K562 (cell line): ENCODE measurements at regions not wholly inside any gene's neighbourhood (a gene's known extent, or its start where the extent isn't known, plus 50 kb on each side); places are given as distances from the start of the nearest gene placed in this dataset.

ENCODE experiments used
- HDAC3 ChIP-seq: fragments of 450-650 bp; IDR thresholded peaks from 2 replicates; pipeline ENCODE4 v1.6.1; 2018; ENCODE audit warnings: borderline replicate concordance, mild to moderate bottlenecking, moderate library complexity; ENCODE audit not compliant: partially characterized antibody
- HDAC8 ChIP-seq: fragments of 450-650 bp; IDR thresholded peaks from 2 replicates; pipeline ENCODE4 v1.6.1; 2016; ENCODE audit warnings: mild to moderate bottlenecking, missing genetic modification characterization, moderate library complexity, missing compliant biosample characterization
- NR4A1 ChIP-seq, 2 experiments: fragments of 250-450 bp in 1 of 2; fragments of 450-650 bp in 1 of 2; sonication (Bioruptor Pico) in 1 of 2; IDR thresholded peaks; 2 replicates each; pipeline versions ENCODE4 v1.4.0 to v1.6.1; 2016 to 2020; ENCODE audit warnings: mild to moderate bottlenecking in 2 of 2, missing compliant biosample characterization in 1 of 2, missing genetic modification characterization in 1 of 2, moderate library complexity in 1 of 2
- ZKSCAN8 ChIP-seq: fragments of 200-800 bp; sonication (Bioruptor generic); IDR thresholded peaks from 2 replicates; pipeline ENCODE4 v1.6.1; 2016; ENCODE audit warnings: missing genetic modification characterization, missing compliant biosample characterization
- ZNF175 ChIP-seq: fragments of 200-800 bp; sonication (Bioruptor generic); IDR thresholded peaks from 2 replicates; pipeline ENCODE4 v1.6.1; 2016; ENCODE audit warnings: low read depth, mild to moderate bottlenecking, missing genetic modification characterization, missing compliant biosample characterization
- ZNF197 ChIP-seq: fragments of 200-800 bp; sonication (Bioruptor generic); IDR thresholded peaks from 2 replicates; pipeline ENCODE4 v1.6.1; 2016; ENCODE audit warnings: low read depth, missing genetic modification characterization, missing compliant biosample characterization
- TF ChIP-seq, protein P1 (sequence below): IDR thresholded peaks from 2 replicates; pipeline ENCODE4 v1.6.1; 2012; ENCODE audit warnings: low read depth, low read length, improper control_type of control experiment, borderline replicate concordance
- TF ChIP-seq, protein P2 (sequence below): fragments of 250-450 bp; sonication (Bioruptor Pico); IDR thresholded peaks from 2 replicates; pipeline ENCODE4 v1.8.0; 2021; ENCODE audit warnings: mild to moderate bottlenecking, moderate library complexity
- TF ChIP-seq, protein P3 (sequence below): fragments of 250-450 bp; sonication (Bioruptor Pico); IDR thresholded peaks from 2 replicates; pipeline ENCODE4 v1.4.0; 2020; ENCODE audit warnings: mild to moderate bottlenecking
- TF ChIP-seq, protein P4 (sequence below): fragments of 450-650 bp; IDR thresholded peaks from 2 replicates; pipeline ENCODE4 v1.6.1; 2018; ENCODE audit warnings: mild to moderate bottlenecking, low read depth; ENCODE audit not compliant: partially characterized antibody
- TF ChIP-seq, protein P5 (sequence below): fragments of 450-650 bp; IDR thresholded peaks from 2 replicates; pipeline ENCODE4 v1.7.1; 2018; ENCODE audit warnings: mild to moderate bottlenecking, low read depth; ENCODE audit not compliant: partially characterized antibody

DNA sequence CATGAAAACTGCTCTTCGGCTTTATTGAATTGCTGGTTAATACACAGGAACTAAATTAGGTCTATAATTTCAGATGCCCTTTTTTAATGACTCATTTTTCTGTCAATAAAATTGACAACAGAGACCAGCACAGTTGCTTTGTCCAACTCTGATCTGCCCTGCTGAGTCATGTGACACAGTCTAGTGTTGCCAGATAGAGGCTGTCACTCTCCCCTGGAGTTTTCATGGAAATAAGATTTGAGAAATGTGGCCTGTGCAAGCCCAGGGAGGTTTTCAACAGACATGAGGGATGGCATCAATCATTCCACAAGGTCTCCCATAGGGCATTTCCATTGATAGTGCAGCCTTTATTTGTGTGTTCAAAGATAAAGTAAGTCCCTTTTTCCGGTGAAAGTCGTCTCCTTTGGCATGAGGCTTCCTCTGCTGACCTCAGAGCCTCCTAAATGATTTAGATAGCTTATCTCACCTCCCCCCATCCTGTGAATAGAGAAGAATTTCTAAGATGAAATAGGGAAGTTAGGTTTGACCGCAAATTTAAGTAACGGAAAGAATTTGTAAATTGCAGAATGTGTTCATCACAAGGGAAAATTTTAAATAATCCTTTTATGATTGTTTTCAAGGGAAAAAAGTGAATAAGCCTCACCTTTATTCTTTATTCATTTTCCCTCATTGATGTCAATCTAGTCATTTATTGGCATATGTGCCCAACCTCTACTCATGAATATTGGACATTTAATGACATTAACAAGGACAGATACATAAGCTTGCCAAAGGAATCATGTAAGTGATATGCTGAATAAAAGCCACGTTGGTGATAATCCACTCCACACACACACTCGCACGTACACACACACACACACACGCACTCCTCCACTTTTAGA, 277.7 kb downstream of the ADGB start (continued):
- TF ChIP-seq HDAC3 (peak; percentile 97), ZKSCAN8 (CRISPR knock-in tag) (peak; percentile 70), ZNF197 (CRISPR knock-in tag) (peak; percentile 98), HDAC8 (tag) (no peak), NR4A1 (CRISPR knock-in tag; IDR thresholded peaks at IDR 0.05) (no peak), NR4A1 (tag; IDR thresholded peaks at IDR 0.05) (peak; percentile 65; the same call in 1 of the 2 replicates), ZNF175 (CRISPR knock-in tag) (peak; percentile 89; the same call in 1 of the 2 replicates)
- TF ChIP-seq, protein P1, sequence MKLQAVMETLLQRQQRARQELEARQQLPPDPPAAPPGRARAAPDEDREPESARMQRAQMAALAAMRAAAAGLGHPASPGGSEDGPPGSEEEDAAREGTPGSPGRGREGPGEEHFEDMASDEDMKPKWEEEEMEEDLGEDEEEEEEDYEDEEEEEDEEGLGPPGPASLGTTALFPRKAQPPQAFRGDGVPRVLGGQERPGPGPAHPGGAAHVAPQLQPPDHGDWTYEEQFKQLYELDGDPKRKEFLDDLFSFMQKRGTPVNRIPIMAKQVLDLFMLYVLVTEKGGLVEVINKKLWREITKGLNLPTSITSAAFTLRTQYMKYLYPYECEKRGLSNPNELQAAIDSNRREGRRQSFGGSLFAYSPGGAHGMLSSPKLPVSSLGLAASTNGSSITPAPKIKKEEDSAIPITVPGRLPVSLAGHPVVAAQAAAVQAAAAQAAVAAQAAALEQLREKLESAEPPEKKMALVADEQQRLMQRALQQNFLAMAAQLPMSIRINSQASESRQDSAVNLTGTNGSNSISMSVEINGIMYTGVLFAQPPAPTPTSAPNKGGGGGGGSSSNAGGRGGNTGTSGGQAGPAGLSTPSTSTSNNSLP, result peak; percentile 98
- TF ChIP-seq, protein P2, sequence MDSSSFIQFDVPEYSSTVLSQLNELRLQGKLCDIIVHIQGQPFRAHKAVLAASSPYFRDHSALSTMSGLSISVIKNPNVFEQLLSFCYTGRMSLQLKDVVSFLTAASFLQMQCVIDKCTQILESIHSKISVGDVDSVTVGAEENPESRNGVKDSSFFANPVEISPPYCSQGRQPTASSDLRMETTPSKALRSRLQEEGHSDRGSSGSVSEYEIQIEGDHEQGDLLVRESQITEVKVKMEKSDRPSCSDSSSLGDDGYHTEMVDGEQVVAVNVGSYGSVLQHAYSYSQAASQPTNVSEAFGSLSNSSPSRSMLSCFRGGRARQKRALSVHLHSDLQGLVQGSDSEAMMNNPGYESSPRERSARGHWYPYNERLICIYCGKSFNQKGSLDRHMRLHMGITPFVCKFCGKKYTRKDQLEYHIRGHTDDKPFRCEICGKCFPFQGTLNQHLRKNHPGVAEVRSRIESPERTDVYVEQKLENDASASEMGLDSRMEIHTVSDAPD, result no peak
- TF ChIP-seq, protein P3, sequence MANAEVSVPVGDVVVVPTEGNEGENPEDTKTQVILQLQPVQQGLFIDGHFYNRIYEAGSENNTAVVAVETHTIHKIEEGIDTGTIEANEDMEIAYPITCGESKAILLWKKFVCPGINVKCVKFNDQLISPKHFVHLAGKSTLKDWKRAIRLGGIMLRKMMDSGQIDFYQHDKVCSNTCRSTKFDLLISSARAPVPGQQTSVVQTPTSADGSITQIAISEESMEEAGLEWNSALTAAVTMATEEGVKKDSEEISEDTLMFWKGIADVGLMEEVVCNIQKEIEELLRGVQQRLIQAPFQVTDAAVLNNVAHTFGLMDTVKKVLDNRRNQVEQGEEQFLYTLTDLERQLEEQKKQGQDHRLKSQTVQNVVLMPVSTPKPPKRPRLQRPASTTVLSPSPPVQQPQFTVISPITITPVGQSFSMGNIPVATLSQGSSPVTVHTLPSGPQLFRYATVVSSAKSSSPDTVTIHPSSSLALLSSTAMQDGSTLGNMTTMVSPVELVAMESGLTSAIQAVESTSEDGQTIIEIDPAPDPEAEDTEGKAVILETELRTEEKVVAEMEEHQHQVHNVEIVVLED, result peak; percentile 22; the same call in 1 of the 2 replicates
- TF ChIP-seq, protein P4, sequence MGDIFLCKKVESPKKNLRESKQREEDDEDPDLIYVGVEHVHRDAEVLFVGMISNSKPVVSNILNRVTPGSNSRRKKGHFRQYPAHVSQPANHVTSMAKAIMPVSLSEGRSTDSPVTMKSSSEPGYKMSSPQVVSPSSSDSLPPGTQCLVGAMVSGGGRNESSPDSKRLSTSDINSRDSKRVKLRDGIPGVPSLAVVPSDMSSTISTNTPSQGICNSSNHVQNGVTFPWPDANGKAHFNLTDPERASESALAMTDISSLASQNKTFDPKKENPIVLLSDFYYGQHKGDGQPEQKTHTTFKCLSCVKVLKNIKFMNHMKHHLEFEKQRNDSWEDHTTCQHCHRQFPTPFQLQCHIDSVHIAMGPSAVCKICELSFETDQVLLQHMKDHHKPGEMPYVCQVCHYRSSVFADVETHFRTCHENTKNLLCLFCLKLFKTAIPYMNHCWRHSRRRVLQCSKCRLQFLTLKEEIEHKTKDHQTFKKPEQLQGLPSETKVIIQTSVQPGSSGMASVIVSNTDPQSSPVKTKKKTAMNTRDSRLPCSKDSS, result no peak
- TF ChIP-seq, protein P5, sequence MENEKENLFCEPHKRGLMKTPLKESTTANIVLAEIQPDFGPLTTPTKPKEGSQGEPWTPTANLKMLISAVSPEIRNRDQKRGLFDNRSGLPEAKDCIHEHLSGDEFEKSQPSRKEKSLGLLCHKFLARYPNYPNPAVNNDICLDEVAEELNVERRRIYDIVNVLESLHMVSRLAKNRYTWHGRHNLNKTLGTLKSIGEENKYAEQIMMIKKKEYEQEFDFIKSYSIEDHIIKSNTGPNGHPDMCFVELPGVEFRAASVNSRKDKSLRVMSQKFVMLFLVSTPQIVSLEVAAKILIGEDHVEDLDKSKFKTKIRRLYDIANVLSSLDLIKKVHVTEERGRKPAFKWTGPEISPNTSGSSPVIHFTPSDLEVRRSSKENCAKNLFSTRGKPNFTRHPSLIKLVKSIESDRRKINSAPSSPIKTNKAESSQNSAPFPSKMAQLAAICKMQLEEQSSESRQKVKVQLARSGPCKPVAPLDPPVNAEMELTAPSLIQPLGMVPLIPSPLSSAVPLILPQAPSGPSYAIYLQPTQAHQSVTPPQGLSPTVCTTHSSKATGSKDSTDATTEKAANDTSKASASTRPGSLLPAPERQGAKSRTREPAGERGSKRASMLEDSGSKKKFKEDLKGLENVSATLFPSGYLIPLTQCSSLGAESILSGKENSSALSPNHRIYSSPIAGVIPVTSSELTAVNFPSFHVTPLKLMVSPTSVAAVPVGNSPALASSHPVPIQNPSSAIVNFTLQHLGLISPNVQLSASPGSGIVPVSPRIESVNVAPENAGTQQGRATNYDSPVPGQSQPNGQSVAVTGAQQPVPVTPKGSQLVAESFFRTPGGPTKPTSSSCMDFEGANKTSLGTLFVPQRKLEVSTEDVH, result peak; percentile 64
